ENCODE measurements at regions not wholly inside any gene's neighbourhood (a gene's known extent, or its start where the extent isn't known, plus 50 kb on each side); places are given as distances from the start of the nearest gene placed in this dataset.
A peak's percentile ranks its signal among the peaks of the same experiment; 100 is the strongest.

DNA sequence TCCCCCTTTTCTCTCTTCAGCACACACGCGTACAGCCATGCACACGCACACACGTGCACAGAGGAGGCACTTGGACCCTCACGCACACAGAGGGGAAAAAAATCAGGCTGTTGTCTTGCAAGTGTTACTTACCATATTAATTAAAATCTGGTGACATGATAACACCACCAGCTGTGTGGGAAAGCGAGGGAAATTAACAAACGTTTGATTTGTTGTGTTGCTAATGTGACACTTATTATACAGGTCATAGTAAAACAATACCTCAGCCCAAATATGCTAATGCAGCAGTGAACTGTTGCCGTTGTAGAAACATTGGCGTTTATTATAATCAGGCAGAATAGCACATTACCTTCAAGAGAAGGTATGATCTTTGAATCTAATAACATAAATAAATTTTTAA is 211.7 kb downstream of the TEX29 start:
- Histone ChIP-seq H3K27me3 (replicated peaks; ENCODE audit: insufficient read depth, low read depth, low read length, poor library complexity) (peaks cover 69% of the 10 kb centered on the region), H3K4me3 (ENCODE audit: low read depth, low read length, poor library complexity, severe bottlenecking) (no peak overlapping the region), H3K4me1 (ENCODE audit: insufficient read depth, low read length, poor library complexity, severe bottlenecking) (peaks cover 3% of the 10 kb centered on the region), H3K27ac (ENCODE audit: low read depth, low read length, poor library complexity, severe bottlenecking) (no peak overlapping the region), H3K36me3 (ENCODE audit: insufficient read depth, low read length, poor library complexity, severe bottlenecking) (no peaks in the 10 kb centered on the region), H3K9me3 (ENCODE audit: low read depth, low read length, poor library complexity, severe bottlenecking) (no peaks in the 10 kb centered on the region)
- POLR2A ChIA-PET (ENCODE audit: low non-redundant PET): no interaction called here
- intact Hi-C loops (cut with micrococcal nuclease; ENCODE audit: unreplicated experiment): no loop called here
- BruUV-seq (replicated peaks): no TSS peak
- CTCF ChIA-PET: no interaction called here
- TF ChIP-seq, protein P1, sequence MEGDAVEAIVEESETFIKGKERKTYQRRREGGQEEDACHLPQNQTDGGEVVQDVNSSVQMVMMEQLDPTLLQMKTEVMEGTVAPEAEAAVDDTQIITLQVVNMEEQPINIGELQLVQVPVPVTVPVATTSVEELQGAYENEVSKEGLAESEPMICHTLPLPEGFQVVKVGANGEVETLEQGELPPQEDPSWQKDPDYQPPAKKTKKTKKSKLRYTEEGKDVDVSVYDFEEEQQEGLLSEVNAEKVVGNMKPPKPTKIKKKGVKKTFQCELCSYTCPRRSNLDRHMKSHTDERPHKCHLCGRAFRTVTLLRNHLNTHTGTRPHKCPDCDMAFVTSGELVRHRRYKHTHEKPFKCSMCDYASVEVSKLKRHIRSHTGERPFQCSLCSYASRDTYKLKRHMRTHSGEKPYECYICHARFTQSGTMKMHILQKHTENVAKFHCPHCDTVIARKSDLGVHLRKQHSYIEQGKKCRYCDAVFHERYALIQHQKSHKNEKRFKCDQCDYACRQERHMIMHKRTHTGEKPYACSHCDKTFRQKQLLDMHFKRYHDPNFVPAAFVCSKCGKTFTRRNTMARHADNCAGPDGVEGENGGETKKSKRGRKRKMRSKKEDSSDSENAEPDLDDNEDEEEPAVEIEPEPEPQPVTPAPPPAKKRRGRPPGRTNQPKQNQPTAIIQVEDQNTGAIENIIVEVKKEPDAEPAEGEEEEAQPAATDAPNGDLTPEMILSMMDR (conservative IDR thresholded peaks at IDR 0.05; ENCODE audit: low read depth, low read length): no peak
- no peak for TF ChIP-seq EZH2 (IDR thresholded peaks at IDR 0.05; ENCODE audit: borderline replicate concordance, low read depth, low read length, poor library complexity, severe bottlenecking)
- no peak for DNase-seq (ENCODE audit: low spot score)

DNA sequence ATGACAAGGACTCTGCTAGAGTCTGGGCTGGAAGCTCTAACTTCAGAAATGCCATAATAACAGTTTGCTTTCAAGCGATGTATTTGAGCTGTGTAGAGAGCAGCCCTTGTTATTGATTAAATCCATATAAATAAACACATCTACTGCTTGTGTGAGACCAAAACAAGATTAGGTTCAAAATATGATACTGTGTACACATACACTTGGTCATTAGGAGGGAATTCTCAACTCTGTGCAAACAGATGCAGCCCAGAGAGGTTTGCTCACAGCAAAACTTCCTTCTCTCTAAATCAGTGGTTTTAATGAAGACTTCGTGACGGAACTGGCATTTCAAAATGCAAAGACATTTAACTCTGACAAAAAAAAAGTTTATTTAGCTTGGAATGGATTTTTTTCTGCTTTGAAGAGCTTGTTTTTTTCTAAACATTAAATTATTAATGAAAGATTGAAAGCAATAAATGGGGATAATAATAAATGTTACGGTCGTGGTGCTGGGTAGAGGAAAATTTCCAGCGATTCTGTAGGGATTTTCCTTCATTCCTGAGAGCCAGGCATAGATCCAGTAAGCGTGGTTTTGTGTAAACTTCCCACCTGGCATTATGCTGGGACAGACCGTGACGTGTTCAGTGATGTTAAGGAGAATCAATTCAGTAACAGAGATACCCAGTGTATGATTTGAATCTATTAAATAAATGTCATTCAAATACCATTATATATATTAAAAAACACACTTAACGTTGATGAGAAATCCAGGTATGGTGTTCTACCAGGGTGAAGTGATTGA is 213.7 kb downstream of the TEX29 start:
- no peaks in the 10 kb centered on the region for H3K36me3 ChIP-seq (ENCODE audit: insufficient read depth, low read length, poor library complexity, severe bottlenecking)
- no peak overlapping the region for H3K4me3 ChIP-seq (ENCODE audit: low read depth, low read length, poor library complexity, severe bottlenecking)
- no peaks in the 10 kb centered on the region for H3K9me3 ChIP-seq (ENCODE audit: low read depth, low read length, poor library complexity, severe bottlenecking)
- TF ChIP-seq, protein P1 (conservative IDR thresholded peaks at IDR 0.05; ENCODE audit: low read depth, low read length): no peak
- TF ChIP-seq EZH2 (IDR thresholded peaks at IDR 0.05; ENCODE audit: borderline replicate concordance, low read depth, low read length, poor library complexity, severe bottlenecking): no peak
- intact Hi-C loops (cut with micrococcal nuclease; ENCODE audit: unreplicated experiment): no loop called here
- H3K4me1 ChIP-seq (ENCODE audit: insufficient read depth, low read length, poor library complexity, severe bottlenecking): peaks cover 3% of the 10 kb centered on the region
- H3K27me3 ChIP-seq (replicated peaks; ENCODE audit: insufficient read depth, low read depth, low read length, poor library complexity): peaks cover 87% of the 10 kb centered on the region
- no peak for DNase-seq (ENCODE audit: low spot score)
- POLR2A ChIA-PET (ENCODE audit: low non-redundant PET): no interaction called here
- BruUV-seq (replicated peaks): no TSS peak
- no peak overlapping the region for H3K27ac ChIP-seq (ENCODE audit: low read depth, low read length, poor library complexity, severe bottlenecking)
- CTCF ChIA-PET: interaction anchor here (0.7 kb wide), 1 partner anchor 20 kb away, joined by 3 read pairs; no protein-coding TSS in a partner anchor

DNA sequence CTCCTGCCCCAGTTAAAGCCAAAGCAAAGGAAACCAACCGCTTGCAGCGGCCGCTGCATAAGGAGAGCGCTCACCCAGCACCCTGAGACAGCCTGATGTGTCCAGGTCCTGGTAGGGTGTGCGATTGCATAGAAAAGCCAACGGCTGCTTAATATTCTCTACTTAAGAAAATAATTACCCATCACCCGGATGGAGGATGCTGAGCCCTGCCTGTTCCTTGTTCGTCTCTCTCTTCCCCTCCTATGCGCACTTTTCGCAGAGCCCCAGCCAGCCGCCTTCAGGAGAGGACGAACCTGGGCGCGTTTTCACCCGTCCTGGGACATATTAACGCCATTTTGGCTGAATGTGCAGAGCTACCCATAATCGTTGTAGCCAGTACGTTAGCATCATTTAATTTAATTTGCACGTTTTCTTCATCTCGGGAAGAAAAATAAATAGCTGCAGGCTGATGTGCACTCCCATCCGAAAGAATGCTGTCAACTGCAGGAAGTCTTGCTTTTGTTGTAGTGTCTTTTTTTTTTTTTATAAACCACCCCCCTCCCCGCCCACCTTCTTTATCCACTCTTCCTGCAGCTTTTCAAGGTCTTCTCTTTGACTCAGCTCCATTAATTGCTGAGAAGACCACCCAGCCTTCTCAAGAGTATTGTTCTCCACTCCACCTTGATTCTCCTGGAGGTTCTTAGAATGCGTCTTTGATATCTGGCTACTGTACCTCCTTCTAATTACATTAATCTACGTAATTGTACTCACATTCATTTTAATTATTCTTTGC is 214.5 kb downstream of the TEX29 start:
- intact Hi-C loops (cut with micrococcal nuclease; ENCODE audit: unreplicated experiment): no loop called here
- Histone ChIP-seq H3K27me3 (replicated peaks; ENCODE audit: insufficient read depth, low read depth, low read length, poor library complexity) (peaks cover 84% of the 10 kb centered on the region), H3K36me3 (ENCODE audit: insufficient read depth, low read length, poor library complexity, severe bottlenecking) (no peaks in the 10 kb centered on the region), H3K4me1 (ENCODE audit: insufficient read depth, low read length, poor library complexity, severe bottlenecking) (peaks cover 3% of the 10 kb centered on the region), H3K9me3 (ENCODE audit: low read depth, low read length, poor library complexity, severe bottlenecking) (no peaks in the 10 kb centered on the region), H3K27ac (ENCODE audit: low read depth, low read length, poor library complexity, severe bottlenecking) (no peak overlapping the region), H3K4me3 (ENCODE audit: low read depth, low read length, poor library complexity, severe bottlenecking) (no peak overlapping the region)
- ChIA-PET CTCF (interaction anchor here (0.7 kb wide), 1 partner anchor 19 kb away, joined by 3 read pairs; no protein-coding TSS in a partner anchor), POLR2A (ENCODE audit: low non-redundant PET) (no interaction called here)
- no TSS peak for BruUV-seq (replicated peaks)
- TF ChIP-seq EZH2 (IDR thresholded peaks at IDR 0.05; ENCODE audit: borderline replicate concordance, low read depth, low read length, poor library complexity, severe bottlenecking): peak; percentile 46
- TF ChIP-seq, protein P1 (conservative IDR thresholded peaks at IDR 0.05; ENCODE audit: low read depth, low read length): no peak
- DNase-seq (ENCODE audit: low spot score): no peak
